ENCODE measurements at regions not wholly inside any gene's neighbourhood (a gene's known extent, or its start where the extent isn't known, plus 50 kb on each side); places are given as distances from the start of the nearest gene placed in this dataset.

DNA sequence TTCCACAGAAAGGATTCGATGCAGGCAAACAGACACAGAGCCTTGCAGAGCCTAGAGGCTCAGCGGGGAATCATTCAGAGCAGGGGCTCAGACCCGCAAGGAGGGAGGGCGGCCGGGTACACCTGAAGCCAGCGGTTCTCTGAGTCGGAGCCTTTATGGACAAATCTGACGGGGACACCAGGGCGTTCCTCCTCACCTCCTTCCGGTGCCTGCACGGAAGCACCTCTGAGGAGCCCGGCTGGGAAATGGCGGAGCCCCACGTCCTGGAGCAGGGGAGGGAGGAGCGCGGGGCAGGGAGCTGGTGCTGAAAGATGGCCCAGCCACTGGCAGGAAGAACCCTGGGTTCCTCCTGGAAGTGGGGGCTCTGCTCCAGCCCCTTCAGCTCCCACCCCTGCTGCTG is 193.5 kb upstream of the ALKAL2 start:
- intact Hi-C loops (cut with DNase I), result no loop called here
- Histone ChIP-seq H3K27me3 (no peaks in the 10 kb centered on the region), H3K9me3 (no peaks in the 10 kb centered on the region), H3K36me3 (no peaks in the 10 kb centered on the region), H3K4me3 (no peak overlapping the region), H3K27ac (no peak overlapping the region), H3K4me1 (no peaks in the 10 kb centered on the region)
- TF ChIP-seq POLR2A (IDR thresholded peaks at IDR 0.05), result no peak
- TF ChIP-seq, protein P1, sequence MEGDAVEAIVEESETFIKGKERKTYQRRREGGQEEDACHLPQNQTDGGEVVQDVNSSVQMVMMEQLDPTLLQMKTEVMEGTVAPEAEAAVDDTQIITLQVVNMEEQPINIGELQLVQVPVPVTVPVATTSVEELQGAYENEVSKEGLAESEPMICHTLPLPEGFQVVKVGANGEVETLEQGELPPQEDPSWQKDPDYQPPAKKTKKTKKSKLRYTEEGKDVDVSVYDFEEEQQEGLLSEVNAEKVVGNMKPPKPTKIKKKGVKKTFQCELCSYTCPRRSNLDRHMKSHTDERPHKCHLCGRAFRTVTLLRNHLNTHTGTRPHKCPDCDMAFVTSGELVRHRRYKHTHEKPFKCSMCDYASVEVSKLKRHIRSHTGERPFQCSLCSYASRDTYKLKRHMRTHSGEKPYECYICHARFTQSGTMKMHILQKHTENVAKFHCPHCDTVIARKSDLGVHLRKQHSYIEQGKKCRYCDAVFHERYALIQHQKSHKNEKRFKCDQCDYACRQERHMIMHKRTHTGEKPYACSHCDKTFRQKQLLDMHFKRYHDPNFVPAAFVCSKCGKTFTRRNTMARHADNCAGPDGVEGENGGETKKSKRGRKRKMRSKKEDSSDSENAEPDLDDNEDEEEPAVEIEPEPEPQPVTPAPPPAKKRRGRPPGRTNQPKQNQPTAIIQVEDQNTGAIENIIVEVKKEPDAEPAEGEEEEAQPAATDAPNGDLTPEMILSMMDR (IDR thresholded peaks at IDR 0.05), result no peak
- DNase-seq (no peak), ATAC-seq (no peak)
- WGBS (ENCODE audit: insufficient coverage, low coverage, low lambda C conversion rate, missing lambda C conversion rate), result 47% methylated on average over 7 of the region's 16 CpGs

DNA sequence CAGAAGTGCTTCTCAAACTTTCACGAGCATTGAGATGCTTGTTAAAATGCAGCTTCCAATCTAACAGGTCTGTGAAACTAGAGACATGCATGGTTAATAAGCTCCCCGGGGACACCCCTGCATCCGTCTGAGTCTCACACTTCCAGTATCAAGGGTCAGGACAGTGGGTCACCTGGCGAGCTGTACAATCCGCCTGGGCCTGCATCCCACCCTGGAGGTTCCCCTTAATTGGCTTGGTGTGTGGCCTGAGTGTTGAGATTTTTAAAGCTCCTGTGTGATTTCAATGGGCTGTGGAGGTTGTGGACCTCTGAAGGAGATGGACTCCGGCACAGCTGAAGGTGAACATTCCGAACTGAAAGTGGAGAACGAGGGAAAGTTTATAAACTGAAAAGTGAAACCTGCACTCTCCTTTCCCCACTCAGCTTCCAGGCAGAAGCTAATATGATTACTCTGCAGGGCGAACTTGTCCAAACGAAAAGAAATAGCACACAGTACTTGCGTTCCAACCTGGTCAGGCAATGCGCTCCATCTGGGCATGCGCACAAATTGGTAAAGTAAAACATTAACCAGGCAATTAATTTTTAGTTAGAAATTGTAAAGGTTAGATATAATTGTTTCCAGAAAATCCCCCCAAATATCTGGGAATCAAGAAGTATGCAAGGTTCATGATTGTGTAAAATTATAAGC is 191.7 kb upstream of the ALKAL2 start:
- H3K27ac ChIP-seq, result no peak overlapping the region

DNA sequence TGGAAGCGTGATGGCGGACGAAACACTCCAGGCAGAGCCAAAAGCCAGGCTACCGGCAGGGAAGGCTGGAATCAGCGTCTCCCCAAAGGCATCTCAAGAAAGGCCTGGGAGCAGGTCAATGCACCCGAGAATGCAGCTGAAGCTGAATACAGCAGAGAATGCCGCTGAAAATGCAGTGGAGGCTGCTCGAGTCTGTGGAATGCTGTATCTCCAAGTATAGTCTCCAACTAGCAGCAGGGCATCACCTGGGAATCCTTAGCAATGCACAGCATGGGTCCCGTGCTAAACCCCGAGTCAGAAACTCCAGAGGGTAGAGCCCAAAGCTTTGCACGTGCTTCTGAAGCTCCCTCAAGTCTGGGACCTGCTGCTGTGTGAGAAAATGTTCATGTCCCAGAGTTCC is 191.1 kb upstream of the ALKAL2 start:
- no peak overlapping the region for H3K4me3 ChIP-seq
- ATAC-seq (peak in 1 of 4 donors; percentile 10), DNase-seq (no peak)
- 60% methylated on average over 6 of the region's 11 CpGs for WGBS (ENCODE audit: insufficient coverage, low coverage, low lambda C conversion rate, missing lambda C conversion rate)
- no peaks in the 10 kb centered on the region for H3K36me3 ChIP-seq
- no peaks in the 10 kb centered on the region for H3K9me3 ChIP-seq
- no peaks in the 10 kb centered on the region for H3K27me3 ChIP-seq
- intact Hi-C loops (cut with DNase I), result no loop called here
- no peaks in the 10 kb centered on the region for H3K4me1 ChIP-seq
- H3K27ac ChIP-seq, result no peak overlapping the region
- no peak for TF ChIP-seq POLR2A (IDR thresholded peaks at IDR 0.05)
- TF ChIP-seq, protein P1 (IDR thresholded peaks at IDR 0.05), result no peak

More for the DNA sequence above, 191.7 kb upstream of the ALKAL2 start:
- Histone ChIP-seq H3K27me3 (no peaks in the 10 kb centered on the region), H3K4me1 (no peaks in the 10 kb centered on the region), H3K9me3 (no peaks in the 10 kb centered on the region), H3K4me3 (no peak overlapping the region), H3K36me3 (no peaks in the 10 kb centered on the region)
- intact Hi-C loops (cut with DNase I), result no loop called here
- ATAC-seq (peak in 3 of 4 donors; percentile 42 to 63 (median 52)), DNase-seq (no peak)
- WGBS (ENCODE audit: insufficient coverage, low coverage, low lambda C conversion rate, missing lambda C conversion rate), result 53% methylated on average over 9 of the region's 13 CpGs
- TF ChIP-seq, protein P1 (IDR thresholded peaks at IDR 0.05), result no peak
- no peak for TF ChIP-seq POLR2A (IDR thresholded peaks at IDR 0.05)

DNA sequence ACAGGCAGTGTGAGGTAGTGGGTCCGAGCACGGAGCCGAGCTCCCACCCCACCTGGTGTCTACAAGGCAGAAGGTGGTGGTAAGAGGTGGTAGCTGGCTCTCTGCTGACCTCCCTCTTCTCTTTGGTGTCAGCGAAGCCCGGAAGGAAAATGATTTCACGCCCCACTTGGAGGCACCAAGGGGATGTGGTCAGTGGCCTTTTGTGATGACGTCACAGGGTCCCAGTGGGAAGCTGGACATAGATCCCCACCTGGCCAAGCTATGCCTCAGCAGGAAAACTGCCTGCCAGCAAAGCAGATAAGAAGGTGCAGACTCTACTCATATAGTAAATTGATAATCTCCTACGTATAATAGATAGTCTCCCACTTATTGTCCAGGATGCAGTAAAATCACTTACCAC is 183.7 kb upstream of the ALKAL2 start:
- WGBS (ENCODE audit: insufficient coverage, low coverage, low lambda C conversion rate, missing lambda C conversion rate), result 59% methylated on average over 3 of the region's 8 CpGs
- H3K4me3 ChIP-seq, result no peak overlapping the region
- intact Hi-C loops (cut with DNase I), result no loop called here

More for the DNA sequence above, 183.7 kb upstream of the ALKAL2 start:
- H3K4me1 ChIP-seq, result no peaks in the 10 kb centered on the region
- no peaks in the 10 kb centered on the region for H3K36me3 ChIP-seq
- no peak for ATAC-seq
- no peak for DNase-seq
- peaks cover 0 to 1% (median 0%) of the 10 kb centered on the region in 4 donors for H3K9me3 ChIP-seq
- H3K27ac ChIP-seq, result no peak overlapping the region
- no peak for TF ChIP-seq POLR2A (IDR thresholded peaks at IDR 0.05)
- TF ChIP-seq, protein P1 (IDR thresholded peaks at IDR 0.05), result no peak
- peaks cover 0 to 12% of the 10 kb centered on the region in 2 donors for H3K27me3 ChIP-seq
